ENCODE measurements at regions not wholly inside any gene's neighbourhood (a gene's known extent, or its start where the extent isn't known, plus 50 kb on each side); places are given as distances from the start of the nearest gene placed in this dataset.

GRCh38 chrX:98605941-98606340 is 1722.2 kb downstream of the RPA4 start:
- no peak for DNase-seq

- DNase-seq, result no peak
Measured at GRCh38 chrX:98607739-98608138, 1724.0 kb downstream of the RPA4 start.

- no peak for DNase-seq
Measured at GRCh38 chrX:98627645-98628044, 1743.9 kb downstream of the RPA4 start.

- no peak for DNase-seq
Measured at GRCh38 chrX:98637451-98637850, 1753.7 kb downstream of the RPA4 start.

- DNase-seq, result no peak
Measured at GRCh38 chrX:98646351-98646750, 1762.6 kb downstream of the RPA4 start.

DNA sequence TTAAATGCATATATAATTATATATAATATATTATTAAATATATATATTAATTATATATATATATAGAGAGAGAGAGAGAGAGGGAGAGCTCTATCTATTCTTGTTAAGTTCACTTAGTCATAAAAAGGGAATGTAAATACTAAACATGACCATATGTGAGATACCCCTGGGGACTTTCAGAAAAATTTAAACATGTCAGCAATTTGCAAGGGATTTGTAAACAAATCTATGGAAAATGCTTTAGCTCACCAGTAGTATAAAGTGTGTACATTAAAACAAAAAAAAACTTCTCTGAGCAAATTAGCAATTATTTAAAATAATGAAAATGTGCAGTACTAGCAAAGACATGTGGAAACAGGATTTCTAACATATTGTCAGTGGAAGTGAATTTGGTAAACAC is 1755.5 kb downstream of the PCDH19 start:
- DNase-seq, result no peak

Data from muscle of arm (tissue), 1 donor.